Activated T-cell treated with anti-CD3 and anti-CD28 coated beads, Interleukin-2, amount 50 U/mL, for 72 hours (primary cell): ENCODE measurements at regions not wholly inside any gene's neighbourhood (a gene's known extent, or its start where the extent isn't known, plus 50 kb on each side); places are given as distances from the start of the nearest gene placed in this dataset.
"Not testable (repeated sequence)": the region's sequence is repeated elsewhere in the genome, so short reads cannot be mapped to it uniquely, and the experiment has no call there.

Source experiments
- ATAC-seq, 2 donors: fragments of 150-1000 bp; cut with Tn5 transposase; replicated peaks in 1 of 2; 2 replicates each; pipeline ENCODE4 v1.10.0; 2021; ENCODE audit warnings: moderate library complexity in 2 of 2, mild to moderate bottlenecking in 1 of 2
- DNase-seq, 2 donors: peaks; one replicate each; pipeline ENCODE4 v3.0.0; 2021 to 2022; ENCODE audit warnings: mixed read lengths in 1 of 2
- H3K27ac Mint-ChIP-seq: one replicate; pipeline ENCODE4 v1.8.0; 2022; ENCODE audit warnings: mild to moderate bottlenecking, moderate library complexity, mixed read lengths
- H3K27me3 Mint-ChIP-seq: one replicate; pipeline ENCODE4 v1.8.0; 2022; ENCODE audit warnings: low read depth, mixed read lengths
- H3K36me3 Mint-ChIP-seq, 2 donors: one replicate each; pipeline ENCODE4 v1.8.0; 2022; ENCODE audit warnings: mixed read lengths in 2 of 2, mild to moderate bottlenecking in 1 of 2; ENCODE audit not compliant: insufficient read depth in 2 of 2
- H3K4me1 Mint-ChIP-seq: one replicate; pipeline ENCODE4 v1.8.0; 2022; ENCODE audit warnings: low read depth, mixed read lengths
- H3K4me3 Mint-ChIP-seq, 2 donors: one replicate each; pipeline ENCODE4 v1.8.0; 2022; ENCODE audit warnings: mild to moderate bottlenecking in 2 of 2, mixed read lengths in 2 of 2, moderate library complexity in 2 of 2
- H3K9me3 Mint-ChIP-seq, 2 donors: one replicate each; pipeline ENCODE4 v1.8.0; 2022; ENCODE audit warnings: mixed read lengths in 2 of 2

DNA sequence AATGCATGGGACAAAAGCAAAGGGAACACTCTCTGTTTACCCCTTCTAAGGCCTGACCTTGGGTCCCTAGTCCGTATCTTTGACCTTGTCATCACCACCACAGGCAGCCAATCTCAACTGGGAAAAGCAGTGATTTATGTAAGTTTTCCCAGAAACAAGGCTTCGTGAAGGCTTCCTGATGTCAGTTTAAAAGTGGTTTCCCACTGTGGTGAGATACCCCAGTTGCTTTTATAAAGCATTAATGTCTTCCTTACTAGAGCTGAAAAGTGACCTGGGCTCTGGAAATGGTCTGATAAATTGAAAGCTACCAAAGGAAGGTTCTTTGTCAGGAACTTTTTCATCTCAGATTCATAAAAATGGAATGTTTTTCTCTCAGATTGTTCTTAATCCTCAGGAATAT is 536.4 kb upstream of the PTBP2 start:
- H3K36me3 Mint-ChIP-seq: no peaks in the 10 kb centered on the region
- ATAC-seq (no peak), DNase-seq (no peak)
- H3K27ac Mint-ChIP-seq: no peak overlapping the region
- no peaks in the 10 kb centered on the region for H3K4me1 Mint-ChIP-seq
- H3K9me3 Mint-ChIP-seq: no peaks in the 10 kb centered on the region
- H3K27me3 Mint-ChIP-seq: no peaks in the 10 kb centered on the region
- H3K4me3 Mint-ChIP-seq: no peak overlapping the region

DNA sequence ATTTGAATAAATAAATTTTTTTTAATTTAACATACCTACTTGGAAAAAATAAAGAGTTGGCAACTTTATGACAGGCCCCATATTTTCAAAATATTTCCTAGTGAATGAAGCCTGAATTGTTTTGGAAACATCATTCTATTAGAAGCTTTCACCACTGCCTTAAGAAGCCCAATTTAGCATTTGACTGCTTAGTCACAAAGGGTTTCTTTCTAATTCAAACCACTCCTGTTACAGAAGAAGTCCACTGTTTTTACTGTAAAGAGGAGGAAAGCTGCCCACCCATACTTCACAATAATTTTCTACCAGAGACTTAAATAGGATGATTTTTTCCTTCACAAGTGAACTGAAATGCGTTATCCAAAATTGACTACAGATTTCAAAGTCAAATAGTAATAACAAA is 534.6 kb upstream of the PTBP2 start:
- DNase-seq: no peak
- Mint-ChIP-seq H3K4me1 (no peaks in the 10 kb centered on the region), H3K9me3 (peaks cover 2 to 9% of the 10 kb centered on the region in 2 donors), H3K27me3 (no peaks in the 10 kb centered on the region), H3K36me3 (peaks cover 0 to 4% of the 10 kb centered on the region in 2 donors), H3K27ac (no peak overlapping the region), H3K4me3 (no peak overlapping the region)
- ATAC-seq: no peak

DNA sequence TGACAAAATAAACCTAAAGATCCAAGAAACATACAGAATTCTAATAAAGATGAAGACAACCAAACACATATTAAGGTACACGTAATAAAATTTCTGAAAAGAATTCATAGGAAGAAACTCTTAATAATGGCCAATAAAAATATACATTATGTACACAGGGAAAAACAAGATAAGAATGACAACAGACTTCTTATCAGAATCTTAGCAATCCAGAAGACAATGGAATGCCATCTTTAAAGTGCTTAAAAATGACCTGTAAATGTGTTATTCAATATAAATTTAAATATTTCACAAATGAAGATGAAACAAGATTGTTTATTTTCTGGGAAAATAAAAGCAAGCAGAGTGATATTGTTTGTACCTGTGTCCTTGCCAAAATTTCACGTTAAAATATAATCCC is 530.4 kb upstream of the PTBP2 start:
- H3K4me3 Mint-ChIP-seq: no peak overlapping the region
- no peaks in the 10 kb centered on the region for H3K27me3 Mint-ChIP-seq
- H3K27ac Mint-ChIP-seq: no peak overlapping the region
- peaks cover 5 to 9% of the 10 kb centered on the region in 2 donors for H3K9me3 Mint-ChIP-seq
- DNase-seq (no peak), ATAC-seq (no peak)
- H3K36me3 Mint-ChIP-seq: peaks cover 0 to 4% of the 10 kb centered on the region in 2 donors
- no peaks in the 10 kb centered on the region for H3K4me1 Mint-ChIP-seq

DNA sequence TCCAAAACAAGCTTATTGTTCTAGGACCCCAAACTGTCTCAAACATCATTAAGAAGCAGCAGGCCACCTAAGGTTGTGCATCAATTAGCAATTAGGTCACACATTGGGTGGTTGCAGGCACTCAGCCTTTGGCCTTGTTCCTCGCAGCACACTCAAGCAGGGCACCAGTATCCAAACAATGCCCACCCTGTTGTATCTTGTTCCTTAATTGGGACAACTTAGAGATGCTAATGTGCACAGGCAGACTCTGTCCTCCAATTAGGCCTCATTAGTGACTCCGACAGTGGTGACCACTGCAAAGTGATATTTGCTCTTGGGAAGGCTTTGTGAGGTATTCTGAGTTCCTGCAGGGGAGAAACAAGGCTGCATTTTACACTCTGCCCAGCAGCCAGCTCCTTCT is 515.1 kb upstream of the PTBP2 start:
- ATAC-seq (no peak), DNase-seq (no peak)
- Mint-ChIP-seq H3K9me3 (peaks cover 1 to 10% of the 10 kb centered on the region in 2 donors), H3K4me1 (no peaks in the 10 kb centered on the region), H3K27me3 (no peaks in the 10 kb centered on the region), H3K27ac (no peak overlapping the region), H3K36me3 (no peaks in the 10 kb centered on the region), H3K4me3 (no peak overlapping the region)

DNA sequence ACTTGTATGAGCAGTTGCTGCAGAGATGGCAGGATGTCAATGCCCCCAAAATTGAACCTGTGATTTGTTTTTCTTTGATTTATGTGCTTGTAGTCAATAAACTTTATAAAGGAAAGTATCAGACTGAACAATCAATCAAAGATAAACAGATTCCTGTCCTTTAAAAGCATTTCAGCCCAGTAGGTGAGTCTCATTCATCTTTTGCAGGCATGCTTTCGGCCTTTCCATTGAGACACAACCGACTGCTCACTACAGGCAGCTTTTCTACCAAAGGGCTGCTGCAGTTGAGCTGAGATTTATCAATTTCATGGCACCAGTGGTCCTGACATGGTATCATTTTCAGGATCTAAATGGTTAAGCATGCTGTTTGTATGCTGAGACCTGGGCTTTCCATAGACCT is 513.6 kb upstream of the PTBP2 start:
- ATAC-seq: no peak
- no peak for DNase-seq
- H3K36me3 Mint-ChIP-seq: no peaks in the 10 kb centered on the region

DNA sequence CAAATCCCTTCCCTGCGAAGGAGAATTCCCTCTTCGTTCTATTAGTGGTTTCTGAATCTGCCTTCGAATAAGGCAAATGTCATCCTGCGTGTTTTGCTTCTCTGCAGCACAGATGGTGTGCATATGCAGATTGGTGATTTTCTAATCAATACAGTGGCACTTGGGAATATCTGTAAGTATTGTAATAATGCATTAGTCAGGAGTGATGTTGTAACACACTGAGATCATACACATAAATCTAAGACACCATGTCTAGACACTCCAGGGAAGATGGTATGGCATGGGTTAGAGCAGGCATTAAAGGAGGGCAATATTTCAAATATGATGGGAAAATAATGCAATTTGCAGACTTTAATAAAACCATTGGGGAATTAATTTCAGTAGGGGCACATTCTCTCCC is 513.2 kb upstream of the PTBP2 start:
- no peak for ATAC-seq
- no peak overlapping the region for H3K4me3 Mint-ChIP-seq
- H3K4me1 Mint-ChIP-seq: no peaks in the 10 kb centered on the region
- H3K27me3 Mint-ChIP-seq: no peaks in the 10 kb centered on the region
- DNase-seq: no peak
- H3K27ac Mint-ChIP-seq: no peak overlapping the region
- peaks cover 1 to 10% of the 10 kb centered on the region in 2 donors for H3K9me3 Mint-ChIP-seq
- no peaks in the 10 kb centered on the region for H3K36me3 Mint-ChIP-seq

More for the DNA sequence above, 513.6 kb upstream of the PTBP2 start:
- Mint-ChIP-seq H3K4me3 (no peak overlapping the region), H3K9me3 (peaks cover 1 to 10% of the 10 kb centered on the region in 2 donors), H3K27me3 (no peaks in the 10 kb centered on the region), H3K4me1 (no peaks in the 10 kb centered on the region), H3K27ac (no peak overlapping the region)

DNA sequence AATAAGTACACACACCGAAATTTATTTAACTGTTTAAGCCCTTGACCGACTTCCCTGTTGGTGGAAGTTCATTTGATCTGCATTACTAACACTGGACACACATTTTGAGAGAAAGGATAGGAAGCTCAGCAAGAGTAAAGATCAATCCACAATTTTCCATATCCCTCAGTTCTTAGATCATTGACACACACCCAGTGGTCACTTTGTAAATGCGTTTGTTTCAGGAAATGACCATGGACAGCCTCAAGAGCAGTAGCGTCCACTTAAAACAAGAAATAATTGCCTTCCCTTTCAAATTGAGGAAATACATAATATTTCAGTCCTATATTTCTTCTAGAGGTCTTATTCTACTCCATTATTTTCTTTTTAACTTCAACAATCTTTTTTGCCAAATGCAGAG is 511.5 kb upstream of the PTBP2 start:
- Mint-ChIP-seq H3K27ac (no peak overlapping the region), H3K27me3 (no peaks in the 10 kb centered on the region), H3K9me3 (peaks cover 1 to 6% of the 10 kb centered on the region in 2 donors), H3K4me3 (no peak overlapping the region), H3K36me3 (no peaks in the 10 kb centered on the region), H3K4me1 (no peaks in the 10 kb centered on the region)
- ATAC-seq: no peak
- no peak for DNase-seq

DNA sequence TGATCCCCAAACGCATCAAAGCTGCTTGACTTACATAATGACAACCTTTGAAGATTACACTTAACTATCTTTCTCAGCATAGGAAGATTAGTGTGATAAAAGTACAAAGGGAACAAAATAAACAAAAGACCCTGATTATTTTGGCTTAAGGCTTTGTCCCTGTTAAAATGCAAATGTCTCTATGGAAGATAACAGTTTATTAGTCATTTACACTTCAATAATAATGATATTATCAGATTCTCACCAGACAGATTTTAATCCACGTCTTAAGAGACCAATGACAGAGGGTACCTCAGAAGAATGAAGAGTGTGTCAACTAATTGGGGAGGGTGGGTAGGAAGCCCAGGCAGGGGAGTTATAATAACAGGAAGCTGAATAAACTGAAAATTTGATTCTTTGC is 510.4 kb upstream of the PTBP2 start:
- Mint-ChIP-seq H3K9me3 (peaks cover 4 to 5% of the 10 kb centered on the region in 2 donors), H3K4me3 (no peak overlapping the region), H3K27me3 (no peaks in the 10 kb centered on the region), H3K4me1 (no peaks in the 10 kb centered on the region), H3K36me3 (no peaks in the 10 kb centered on the region), H3K27ac (no peak overlapping the region)
- no peak for DNase-seq
- no peak for ATAC-seq

DNA sequence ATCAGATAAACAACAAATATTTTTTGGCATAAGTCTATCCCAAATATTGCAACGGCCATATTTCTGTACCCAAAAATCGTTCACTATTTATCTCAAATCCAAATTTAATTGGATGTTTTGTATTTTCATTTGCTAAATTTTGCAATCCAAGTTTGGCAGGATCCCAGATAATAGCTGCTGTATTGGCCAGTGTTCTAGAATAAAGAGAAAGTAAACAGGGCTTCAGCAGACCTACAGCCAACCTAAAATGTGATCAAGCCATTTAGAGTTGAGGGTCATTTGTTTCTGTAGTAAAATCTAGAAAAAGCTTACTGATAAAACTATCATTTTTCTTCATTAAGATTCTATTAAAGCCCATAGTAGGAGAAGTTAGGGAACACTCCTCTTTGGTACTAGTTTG is 506.6 kb upstream of the PTBP2 start:
- Mint-ChIP-seq H3K36me3 (no peaks in the 10 kb centered on the region), H3K4me3 (no peak overlapping the region), H3K27me3 (no peaks in the 10 kb centered on the region), H3K4me1 (no peaks in the 10 kb centered on the region), H3K9me3 (peaks cover 2 to 4% of the 10 kb centered on the region in 2 donors), H3K27ac (no peak overlapping the region)
- ATAC-seq (no peak), DNase-seq (no peak)

DNA sequence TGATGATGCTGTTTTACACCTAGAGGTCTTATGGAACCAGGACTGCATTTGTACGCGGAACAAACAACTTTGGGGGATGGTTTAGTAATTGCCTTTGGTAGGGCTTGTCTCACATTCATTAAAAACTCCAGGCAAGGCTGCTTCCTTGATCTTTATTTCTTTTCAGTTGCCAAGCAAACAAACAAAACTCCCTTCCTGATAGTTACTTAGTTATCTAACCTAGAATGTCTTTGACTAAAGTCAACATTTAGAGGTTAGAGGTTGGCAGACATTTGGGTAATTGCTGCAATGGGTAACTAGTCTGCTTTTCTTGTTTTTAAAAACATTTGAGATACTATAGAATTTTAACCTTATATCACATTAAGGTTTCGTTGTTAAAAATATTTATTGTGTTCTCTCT is 500.9 kb upstream of the PTBP2 start:
- H3K36me3 Mint-ChIP-seq: no peaks in the 10 kb centered on the region
- no peak overlapping the region for H3K27ac Mint-ChIP-seq
- H3K27me3 Mint-ChIP-seq: no peaks in the 10 kb centered on the region
- no peaks in the 10 kb centered on the region for H3K4me1 Mint-ChIP-seq
- DNase-seq (no peak), ATAC-seq (no peak)
- H3K4me3 Mint-ChIP-seq: no peak overlapping the region
- H3K9me3 Mint-ChIP-seq: peaks cover 0 to 3% of the 10 kb centered on the region in 2 donors

DNA sequence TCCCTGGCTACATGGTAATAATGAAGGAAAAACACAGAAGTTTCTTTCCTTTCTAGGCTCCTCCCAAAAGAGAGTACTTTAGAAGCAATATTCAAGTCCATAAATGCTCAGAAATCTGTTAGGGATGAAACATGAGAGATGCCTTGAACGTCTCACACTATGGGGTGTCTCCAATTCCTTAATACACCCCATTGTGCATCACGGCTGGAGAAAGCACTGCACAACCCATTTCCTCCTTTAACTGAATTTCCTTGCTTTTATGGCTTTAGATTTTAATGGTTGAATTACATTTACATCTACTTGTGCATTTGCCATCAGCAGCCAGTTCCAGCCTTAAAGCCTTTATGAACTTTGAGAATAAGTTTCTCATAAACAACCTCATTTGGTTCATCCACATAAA is 498.9 kb upstream of the PTBP2 start:
- Mint-ChIP-seq H3K9me3 (peaks cover 0 to 3% of the 10 kb centered on the region in 2 donors), H3K4me3 (no peak overlapping the region), H3K36me3 (no peaks in the 10 kb centered on the region), H3K27me3 (no peaks in the 10 kb centered on the region), H3K27ac (no peak overlapping the region), H3K4me1 (no peaks in the 10 kb centered on the region)
- DNase-seq (no peak), ATAC-seq (no peak)

DNA sequence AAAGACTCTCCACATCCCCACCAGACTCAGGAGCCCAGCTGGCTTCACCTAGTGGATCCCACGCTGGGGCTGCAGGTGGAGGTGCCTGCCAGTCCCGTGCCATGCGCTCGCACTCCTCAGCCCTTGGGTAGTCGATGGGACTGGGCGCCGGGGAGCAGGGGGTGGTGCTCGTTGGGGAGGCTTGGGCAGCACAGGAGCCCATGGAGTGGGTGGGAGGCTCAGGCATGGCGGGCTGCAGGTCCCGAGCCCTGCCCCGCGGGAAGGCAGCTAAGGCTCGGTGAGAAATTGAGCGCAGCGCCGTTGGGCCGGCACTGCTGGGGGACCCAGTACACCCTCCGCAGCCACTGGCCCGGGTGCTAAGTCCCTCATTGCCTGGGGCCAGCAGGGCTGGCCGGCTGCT is 497.4 kb upstream of the PTBP2 start:
- H3K36me3 Mint-ChIP-seq, H3K27ac Mint-ChIP-seq: not testable (repeated sequence)

DNA sequence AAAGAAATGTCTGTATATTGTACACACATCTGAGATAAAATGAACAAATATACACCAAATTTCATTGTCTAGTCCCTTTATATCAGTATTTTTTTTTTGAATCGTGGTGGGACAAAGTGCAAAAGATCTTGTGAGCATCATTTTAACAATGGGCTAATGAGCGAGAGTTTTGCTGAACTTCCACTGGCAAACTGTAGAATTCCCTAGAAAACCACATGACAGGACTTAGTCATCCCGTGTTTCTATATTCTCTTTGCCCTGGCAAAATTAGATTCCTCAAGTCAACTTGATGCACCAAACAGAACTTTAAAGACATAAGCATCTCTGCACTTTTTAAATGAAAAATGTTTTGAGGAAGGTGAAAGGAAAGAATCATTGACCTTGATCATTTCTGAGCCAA is 488.2 kb upstream of the PTBP2 start:
- H3K9me3 Mint-ChIP-seq: no peaks in the 10 kb centered on the region
- H3K27me3 Mint-ChIP-seq: no peaks in the 10 kb centered on the region
- ATAC-seq (no peak), DNase-seq (no peak)
- no peak overlapping the region for H3K27ac Mint-ChIP-seq
- H3K36me3 Mint-ChIP-seq: no peaks in the 10 kb centered on the region
- H3K4me3 Mint-ChIP-seq: no peak overlapping the region
- H3K4me1 Mint-ChIP-seq: no peaks in the 10 kb centered on the region

More for the DNA sequence above, 497.4 kb upstream of the PTBP2 start:
- not testable (repeated sequence) for H3K27me3 Mint-ChIP-seq, H3K9me3 Mint-ChIP-seq, H3K4me1 Mint-ChIP-seq, H3K4me3 Mint-ChIP-seq, DNase-seq, ATAC-seq

DNA sequence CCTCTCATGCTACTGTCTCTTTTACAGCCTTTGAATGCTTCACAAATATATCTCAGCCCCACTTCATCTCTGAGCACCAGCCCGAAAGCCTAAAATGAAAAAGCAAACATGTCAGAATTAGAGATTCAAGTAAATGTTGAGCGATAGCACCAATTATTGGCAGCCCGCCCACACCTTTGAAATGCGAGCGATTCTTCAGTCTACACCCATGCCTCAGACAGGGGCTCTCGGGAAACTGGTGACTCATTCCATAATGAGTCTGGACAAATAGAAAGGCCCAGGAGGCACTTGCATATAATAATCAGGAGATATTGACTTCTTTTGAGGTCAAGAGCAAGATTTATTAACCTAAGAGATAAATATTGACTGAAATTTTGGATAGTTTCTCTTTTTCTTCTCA is 487.3 kb upstream of the PTBP2 start:
- Mint-ChIP-seq H3K9me3 (no peaks in the 10 kb centered on the region), H3K27ac (no peak overlapping the region), H3K4me1 (no peaks in the 10 kb centered on the region), H3K27me3 (no peaks in the 10 kb centered on the region), H3K4me3 (no peak overlapping the region), H3K36me3 (no peaks in the 10 kb centered on the region)
- ATAC-seq (no peak), DNase-seq (no peak)
